HG02759 (cell line): ENCODE measurements at regions not wholly inside any gene's neighbourhood (a gene's known extent, or its start where the extent isn't known, plus 50 kb on each side); places are given as distances from the start of the nearest gene placed in this dataset.

Source experiments
- ATAC-seq: cut with Tn5 transposase; IDR thresholded peaks from one replicate; pipeline ENCODE4 v1.9.1; 2021; ENCODE audit warnings: mild to moderate bottlenecking, moderate library complexity; ENCODE audit not compliant: unreplicated experiment

DNA sequence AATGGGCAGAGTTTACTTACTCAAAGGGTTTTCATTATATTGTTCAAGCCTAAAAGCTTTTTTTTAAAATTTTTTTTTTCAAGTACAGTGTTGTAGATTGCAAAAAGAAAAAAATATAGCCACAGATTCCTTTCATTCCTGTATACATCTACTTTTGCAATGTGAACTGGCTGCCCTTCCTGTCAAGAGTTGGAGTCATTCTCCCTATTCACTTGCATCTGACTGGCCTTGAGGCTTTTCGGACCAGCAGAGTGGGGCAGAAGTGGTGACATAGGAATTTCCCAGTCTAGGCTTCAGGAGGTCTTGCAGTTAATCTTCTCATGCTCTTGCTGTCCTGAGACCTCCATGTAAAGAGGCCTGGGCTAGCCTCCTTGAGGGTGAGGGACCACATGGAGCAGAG is 218.3 kb upstream of the CFAP20DC start:
- ATAC-seq = no peak

GRCh38 chr3:59267021-59267420 is 217.2 kb upstream of the CFAP20DC start:
- no peak for ATAC-seq

DNA sequence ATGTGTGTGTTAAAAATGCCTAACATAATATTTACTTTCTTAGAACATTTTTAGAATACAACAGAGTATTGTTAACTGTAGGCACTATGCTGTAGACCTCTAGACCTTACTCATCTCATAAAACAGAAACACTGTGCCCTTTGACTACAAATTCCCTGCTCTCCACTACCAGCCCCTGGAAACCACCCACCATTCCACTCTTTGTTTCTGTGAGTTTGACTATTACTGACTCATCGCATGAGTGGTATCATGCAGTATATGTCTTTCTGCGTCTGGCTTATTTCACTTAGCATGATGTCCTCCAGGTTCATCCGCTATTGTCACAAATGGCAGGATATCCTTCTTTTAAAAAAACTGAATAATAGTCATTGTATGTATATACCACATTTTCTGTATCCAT is 216.7 kb upstream of the CFAP20DC start:
- ATAC-seq = no peak

GRCh38 chr3:59265566-59265965 is 215.7 kb upstream of the CFAP20DC start:
- no peak for ATAC-seq

- ATAC-seq = no peak
Observed at GRCh38 chr3:59264366-59264765, 214.5 kb upstream of the CFAP20DC start.

DNA sequence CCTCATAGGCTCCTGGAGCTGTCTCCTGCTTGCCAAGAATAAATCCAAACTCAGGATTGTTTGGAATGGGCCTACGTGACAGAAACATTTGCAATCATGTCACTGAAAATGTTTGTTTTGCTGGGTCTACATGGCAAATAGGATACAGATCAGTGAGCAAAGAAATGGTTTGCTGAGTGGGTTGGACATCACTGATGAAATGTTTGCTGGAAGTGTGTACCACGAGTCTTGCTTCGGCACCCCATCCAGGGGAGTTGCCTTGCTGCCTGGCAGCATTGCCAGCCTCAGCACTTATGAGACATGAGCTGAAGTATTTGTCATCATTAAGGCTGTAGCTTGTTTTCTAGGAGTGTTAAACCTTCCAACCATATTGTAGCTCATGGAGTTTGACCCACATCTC is 213.3 kb upstream of the CFAP20DC start:
- ATAC-seq = no peak

GRCh38 chr3:59262076-59262498 is 212.3 kb upstream of the CFAP20DC start:
- peak; percentile 96 for ATAC-seq

DNA sequence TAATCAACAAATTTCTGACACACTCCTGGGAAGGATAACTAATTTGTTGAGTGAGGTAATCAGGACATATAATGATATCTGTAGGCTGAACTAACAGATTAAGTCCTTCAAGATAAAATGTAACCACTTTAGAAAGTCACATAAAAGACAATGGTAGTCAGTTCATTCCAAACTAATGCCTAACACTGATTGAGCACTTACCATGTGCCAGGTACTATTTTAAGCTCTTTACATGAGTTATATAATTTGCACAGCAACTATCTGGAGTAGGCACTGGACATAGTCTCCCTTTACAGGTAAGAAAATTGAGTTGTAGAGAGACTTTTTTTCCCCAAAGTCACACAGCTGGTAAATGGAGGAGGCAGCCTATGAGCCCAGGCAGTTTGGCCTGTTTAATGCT is 211.2 kb upstream of the CFAP20DC start:
- no peak for ATAC-seq

DNA sequence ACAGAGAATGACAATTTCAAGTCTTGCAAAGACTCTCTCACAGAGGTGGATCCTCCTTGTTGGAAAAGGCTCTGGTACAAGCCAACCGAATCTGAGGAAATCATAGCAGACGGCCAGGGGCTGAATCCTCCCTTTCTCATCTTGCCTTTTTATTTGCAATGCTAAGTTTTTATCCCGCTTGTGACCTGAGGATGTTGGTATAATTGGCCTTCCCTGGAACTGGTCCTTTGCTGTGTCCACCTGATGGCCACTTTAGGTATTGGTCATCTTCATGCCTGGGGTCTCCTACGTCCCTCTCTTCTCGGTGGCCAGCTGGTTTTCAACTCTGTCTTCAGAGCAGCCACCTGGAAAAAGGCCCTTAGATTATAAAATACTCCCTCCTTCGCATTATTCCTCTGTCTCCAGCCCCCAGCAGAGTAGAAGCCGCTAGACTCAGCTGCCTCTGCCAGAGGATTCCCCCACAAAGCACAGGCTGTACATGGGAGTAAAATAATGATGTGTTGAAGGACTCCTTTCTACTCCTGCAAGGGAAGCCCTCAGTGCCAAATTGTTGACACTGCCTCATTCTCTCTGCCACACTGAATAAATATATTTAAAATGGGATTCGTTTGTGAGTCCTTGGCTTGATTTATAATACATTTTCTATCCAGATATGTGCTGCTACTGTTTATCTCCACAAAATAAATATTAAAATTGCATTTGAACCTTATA is 208.9 kb upstream of the CFAP20DC start:
- ATAC-seq = no peak

- no peak for ATAC-seq
Observed at GRCh38 chr3:59257506-59257905, 207.7 kb upstream of the CFAP20DC start.

DNA sequence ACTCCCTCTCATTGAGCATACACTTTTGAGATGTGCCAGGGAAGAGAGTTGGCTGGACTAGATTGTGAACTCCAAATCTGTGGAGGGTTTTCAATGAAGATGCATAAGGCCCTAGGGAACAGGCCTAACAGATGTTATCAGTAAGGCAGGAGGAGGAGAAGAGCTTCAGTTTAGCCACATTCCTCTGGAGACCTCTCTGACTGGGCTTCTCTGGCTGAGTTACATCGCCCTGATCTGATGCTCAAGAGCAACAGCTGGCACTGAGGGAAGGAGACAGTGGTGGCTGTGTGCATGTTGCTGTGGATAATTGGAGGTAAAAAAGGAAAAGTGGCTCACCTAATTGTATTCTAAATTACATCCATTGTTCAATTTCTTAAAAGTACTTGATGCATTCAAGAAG is 206.4 kb upstream of the CFAP20DC start:
- no peak for ATAC-seq

DNA sequence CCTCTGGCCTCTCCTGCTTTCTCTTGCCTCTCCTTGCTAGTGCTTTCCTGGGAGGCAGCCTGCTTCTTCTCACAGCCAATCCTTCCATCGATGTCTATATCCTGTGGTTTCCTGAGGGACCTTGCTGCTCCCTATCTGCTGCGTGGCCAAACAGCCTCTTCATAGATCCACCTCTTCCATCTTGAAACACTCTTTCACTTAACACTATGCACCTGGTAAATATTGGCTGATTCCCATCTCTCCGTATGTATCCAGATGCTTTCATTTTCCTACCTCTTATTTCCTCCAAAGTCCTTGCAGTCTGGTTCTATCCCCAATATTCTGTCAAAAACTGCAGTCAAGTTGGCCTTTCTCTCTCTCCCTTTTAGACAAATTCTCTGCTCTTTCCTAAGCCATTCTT is 205.2 kb upstream of the CFAP20DC start:
- ATAC-seq = no peak

- no peak for ATAC-seq
Observed at GRCh38 chr3:59254433-59254832, 204.6 kb upstream of the CFAP20DC start.

DNA sequence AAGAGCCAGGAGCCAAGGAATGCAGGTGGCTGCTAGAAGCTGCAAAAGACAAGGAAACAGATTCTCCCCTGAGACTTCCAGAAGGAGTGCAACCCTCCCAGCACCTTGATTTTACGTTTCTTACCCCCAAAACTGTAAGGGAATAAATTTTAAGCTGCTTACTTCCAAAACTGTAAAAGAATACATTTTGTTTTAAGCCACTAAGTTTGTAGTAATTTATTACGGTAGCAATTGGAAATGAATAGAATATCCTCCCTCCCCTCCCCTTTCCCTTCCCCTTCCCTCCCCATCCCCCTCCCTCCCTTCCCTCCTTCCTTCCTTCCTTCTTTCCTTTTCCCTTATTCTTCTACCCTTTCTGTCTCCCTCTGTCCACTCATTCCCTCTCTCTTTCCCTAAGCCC is 203.7 kb upstream of the CFAP20DC start:
- ATAC-seq = no peak

- ATAC-seq = no peak
Observed at GRCh38 chr3:59251869-59252268, 202.0 kb upstream of the CFAP20DC start.

GRCh38 chr3:59250600-59250999 is 200.8 kb upstream of the CFAP20DC start:
- ATAC-seq = no peak

DNA sequence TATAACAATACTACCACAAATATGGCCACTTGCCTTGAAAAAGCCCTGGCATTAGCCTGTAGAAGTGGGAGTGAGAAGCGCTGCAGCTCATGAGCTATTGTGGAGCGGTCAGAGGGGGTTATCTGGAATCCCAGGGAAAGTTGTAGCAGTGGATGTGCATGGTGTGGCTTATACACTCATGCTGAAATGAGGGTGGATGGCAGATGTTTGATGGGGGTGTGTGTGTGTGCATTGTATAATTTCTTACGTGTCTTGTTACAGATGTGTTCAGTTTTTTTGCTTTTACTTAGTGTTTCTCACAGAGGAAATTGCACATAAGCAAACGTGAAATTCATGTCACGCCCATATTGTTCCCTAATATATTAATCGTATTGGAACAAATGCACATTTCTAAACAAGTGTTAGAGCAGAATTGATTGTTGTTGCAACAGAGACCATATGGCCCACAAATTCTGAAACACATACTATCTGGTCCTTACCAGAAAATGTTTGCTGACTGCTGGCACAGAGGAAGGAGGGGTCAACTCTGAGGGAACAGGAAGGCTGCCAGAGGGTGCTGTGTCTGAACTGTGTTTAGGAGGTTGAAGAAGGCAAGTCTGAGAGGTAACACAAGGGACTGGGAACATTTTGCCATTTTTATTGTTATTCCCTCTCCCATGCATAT is 200.0 kb upstream of the CFAP20DC start:
- no peak for ATAC-seq

GRCh38 chr3:59249004-59249403 is 199.2 kb upstream of the CFAP20DC start:
- ATAC-seq = no peak

DNA sequence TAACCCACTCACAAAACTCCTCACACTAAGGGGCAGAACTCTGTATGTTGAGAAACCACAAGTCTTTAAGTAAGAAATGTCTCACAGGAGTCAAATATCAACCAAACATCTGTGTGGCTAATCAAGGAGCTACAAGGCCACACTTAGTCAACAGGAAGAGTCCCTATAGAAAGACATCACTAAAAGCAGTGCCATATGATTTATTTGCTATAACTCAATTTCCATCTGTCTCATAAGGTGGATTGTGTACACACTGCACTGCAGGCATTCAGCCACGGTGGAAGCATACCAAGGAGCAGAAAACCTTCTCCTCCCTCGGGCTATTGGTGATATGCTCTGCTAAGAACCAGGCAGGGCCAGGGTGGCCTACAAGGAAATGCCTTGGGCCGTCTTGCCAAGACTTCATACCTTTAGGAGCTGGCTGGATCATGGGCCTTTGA is 197.6 kb upstream of the CFAP20DC start:
- ATAC-seq = peak; percentile 74

DNA sequence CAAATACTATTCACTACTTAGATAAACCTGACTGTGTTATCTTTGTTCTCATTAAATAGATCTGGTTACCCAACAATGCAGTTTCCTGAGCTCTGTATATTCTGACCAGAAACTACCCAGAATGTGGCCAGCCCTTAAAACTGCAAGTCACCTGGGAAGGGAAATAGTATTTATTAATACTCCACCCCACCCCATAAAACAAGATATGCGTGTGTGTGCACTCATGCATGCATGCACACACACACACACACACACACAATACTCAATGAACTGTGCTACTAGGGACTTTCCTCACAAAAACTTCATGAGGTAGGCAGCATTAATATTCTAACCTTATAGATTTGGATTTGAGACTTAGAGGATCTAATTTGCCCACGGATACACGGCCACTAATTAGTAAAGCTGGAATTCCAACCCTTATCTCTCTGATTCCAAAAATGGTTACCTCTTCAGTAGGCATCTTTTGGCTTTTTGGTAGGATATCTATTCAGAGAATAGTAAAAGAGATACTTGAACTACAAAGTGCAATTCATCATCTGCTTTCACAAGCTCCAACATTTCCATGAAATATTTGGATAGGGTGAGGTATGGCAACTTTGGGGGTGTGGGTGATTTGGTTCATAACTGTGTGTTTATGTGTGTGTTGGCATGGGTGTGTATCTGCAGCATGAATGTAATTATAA is 197.0 kb upstream of the CFAP20DC start:
- ATAC-seq = peak; percentile 65

- ATAC-seq = no peak
Observed at GRCh38 chr3:59245859-59246501, 196.2 kb upstream of the CFAP20DC start.
